Gastroesophageal sphincter (tissue), 4 donors: ENCODE measurements at regions not wholly inside any gene's neighbourhood (a gene's known extent, or its start where the extent isn't known, plus 50 kb on each side); places are given as distances from the start of the nearest gene placed in this dataset.

ENCODE experiments used
- ATAC-seq: fragments of 150-250 bp; one replicate; pipeline ENCODE4 v1.9.1; 2016; ENCODE audit warnings: mild to moderate bottlenecking, moderate library complexity
- H3K27ac ChIP-seq, 4 donors: fragments of 200-600 bp; sonication (generic) in 3 of 4; 1 replicate in 3 of 4; 2 replicates in 1 of 4; pipeline ENCODE4 v1.5.1; 2016 to 2019
- H3K27me3 ChIP-seq: fragments of 200-600 bp; sonication (generic); one replicate; pipeline ENCODE4 v1.5.1; 2019
- H3K36me3 ChIP-seq, 2 donors: fragments of 200-600 bp; sonication (generic); one replicate each; pipeline ENCODE4 v1.5.1; 2019; ENCODE audit warnings: control low read depth in 1 of 2
- H3K4me1 ChIP-seq, 3 donors: fragments of 200-600 bp; sonication (generic); 1 replicate in 2 of 3; 2 replicates in 1 of 3; pipeline ENCODE4 v1.5.1; 2016 to 2019; ENCODE audit warnings: control low read depth in 2 of 3
- H3K4me3 ChIP-seq, 2 donors: fragments of 200-600 bp; sonication (generic); one replicate each; pipeline ENCODE4 v1.5.1; 2019; ENCODE audit warnings: mild to moderate bottlenecking in 1 of 2, moderate library complexity in 1 of 2
- H3K9me3 ChIP-seq, 3 donors: fragments of 200-600 bp; sonication (generic); one replicate each; pipeline ENCODE4 v1.5.1; 2017 to 2019; ENCODE audit warnings: control low read depth in 2 of 3
- EP300 ChIP-seq: sonication (generic); formaldehyde crosslinking; IDR thresholded peaks from one replicate; pipeline ENCODE4 v1.6.1; 2017; ENCODE audit warnings: antibody characterized with exemption, mild to moderate bottlenecking
- POLR2A ChIP-seq, 2 donors: fragments of 450-650 bp; IDR thresholded peaks; one replicate each; pipeline ENCODE4 v1.6.1; 2017; ENCODE audit warnings: antibody characterized with exemption in 2 of 2, mild to moderate bottlenecking in 2 of 2, moderate library complexity in 1 of 2
- POLR2AphosphoS5 ChIP-seq: sonication (generic); formaldehyde crosslinking; IDR thresholded peaks from one replicate; pipeline ENCODE4 v1.6.1; 2017; ENCODE audit warnings: antibody characterized with exemption
- whole genome bisulfite sequencing, 2 donors: methylation state at CpG; one replicate each; pipeline ENCODE4 v1.1.5; 2018; ENCODE audit warnings: low coverage in 1 of 2; 5-methylcytosine and 5-hydroxymethylcytosine counted together
- TF ChIP-seq, protein P1 (sequence below), 4 experiments: fragments of 200-600 bp in 2 of 4; fragments of 450-650 bp in 2 of 4; sonication (generic) in 1 of 4; IDR thresholded peaks; one replicate each; pipeline ENCODE4 v1.5.1; 2017 to 2019; ENCODE audit warnings: antibody characterized with exemption in 4 of 4, mild to moderate bottlenecking in 2 of 4, moderate library complexity in 2 of 4

GRCh38 chr2:7896940-7897487 lies 784.8 kb upstream of the ID2 start:
- Histone ChIP-seq H3K4me1 (no peaks in the 10 kb centered on the region), H3K9me3 (no peaks in the 10 kb centered on the region), H3K36me3 (no peaks in the 10 kb centered on the region), H3K27me3 (no peaks in the 10 kb centered on the region), H3K27ac (no peak overlapping the region), H3K4me3 (no peak overlapping the region)
- no peak for TF ChIP-seq POLR2A (IDR thresholded peaks at IDR 0.05)
- TF ChIP-seq POLR2AphosphoS5: no peak
- TF ChIP-seq EP300: no peak
- TF ChIP-seq, protein P1, sequence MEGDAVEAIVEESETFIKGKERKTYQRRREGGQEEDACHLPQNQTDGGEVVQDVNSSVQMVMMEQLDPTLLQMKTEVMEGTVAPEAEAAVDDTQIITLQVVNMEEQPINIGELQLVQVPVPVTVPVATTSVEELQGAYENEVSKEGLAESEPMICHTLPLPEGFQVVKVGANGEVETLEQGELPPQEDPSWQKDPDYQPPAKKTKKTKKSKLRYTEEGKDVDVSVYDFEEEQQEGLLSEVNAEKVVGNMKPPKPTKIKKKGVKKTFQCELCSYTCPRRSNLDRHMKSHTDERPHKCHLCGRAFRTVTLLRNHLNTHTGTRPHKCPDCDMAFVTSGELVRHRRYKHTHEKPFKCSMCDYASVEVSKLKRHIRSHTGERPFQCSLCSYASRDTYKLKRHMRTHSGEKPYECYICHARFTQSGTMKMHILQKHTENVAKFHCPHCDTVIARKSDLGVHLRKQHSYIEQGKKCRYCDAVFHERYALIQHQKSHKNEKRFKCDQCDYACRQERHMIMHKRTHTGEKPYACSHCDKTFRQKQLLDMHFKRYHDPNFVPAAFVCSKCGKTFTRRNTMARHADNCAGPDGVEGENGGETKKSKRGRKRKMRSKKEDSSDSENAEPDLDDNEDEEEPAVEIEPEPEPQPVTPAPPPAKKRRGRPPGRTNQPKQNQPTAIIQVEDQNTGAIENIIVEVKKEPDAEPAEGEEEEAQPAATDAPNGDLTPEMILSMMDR (IDR thresholded peaks at IDR 0.05): no peak
- 88 to 90% methylated on average over 2 to 5 of the region's 5 CpGs for WGBS, 2 donors
- ATAC-seq: no peak

- H3K36me3 ChIP-seq: no peaks in the 10 kb centered on the region
- no peak for TF ChIP-seq POLR2AphosphoS5
- TF ChIP-seq EP300: no peak
- TF ChIP-seq, protein P1 (IDR thresholded peaks at IDR 0.05): no peak
- no peak for TF ChIP-seq POLR2A (IDR thresholded peaks at IDR 0.05)
- H3K27ac ChIP-seq: no peak overlapping the region
- H3K27me3 ChIP-seq: no peaks in the 10 kb centered on the region
- H3K4me3 ChIP-seq: no peak overlapping the region
- ATAC-seq: no peak
- H3K9me3 ChIP-seq: no peaks in the 10 kb centered on the region
- WGBS, 2 donors: 55% methylated on average over 3 to 5 of the region's 5 CpGs
- no peaks in the 10 kb centered on the region for H3K4me1 ChIP-seq
Observed at GRCh38 chr2:7899241-7899640, 782.6 kb upstream of the ID2 start.

GRCh38 chr2:7899923-7900322 lies 781.9 kb upstream of the ID2 start:
- no peak for ATAC-seq
- Histone ChIP-seq H3K4me1 (no peaks in the 10 kb centered on the region), H3K27ac (no peak overlapping the region), H3K4me3 (no peak overlapping the region), H3K36me3 (no peaks in the 10 kb centered on the region), H3K27me3 (no peaks in the 10 kb centered on the region), H3K9me3 (no peaks in the 10 kb centered on the region)
- TF ChIP-seq, protein P1 (IDR thresholded peaks at IDR 0.05): no peak
- no peak for TF ChIP-seq POLR2AphosphoS5
- TF ChIP-seq EP300: no peak
- no peak for TF ChIP-seq POLR2A (IDR thresholded peaks at IDR 0.05)
- WGBS, 2 donors: 60 to 71% methylated on average over 1 of the region's 1 CpG

DNA sequence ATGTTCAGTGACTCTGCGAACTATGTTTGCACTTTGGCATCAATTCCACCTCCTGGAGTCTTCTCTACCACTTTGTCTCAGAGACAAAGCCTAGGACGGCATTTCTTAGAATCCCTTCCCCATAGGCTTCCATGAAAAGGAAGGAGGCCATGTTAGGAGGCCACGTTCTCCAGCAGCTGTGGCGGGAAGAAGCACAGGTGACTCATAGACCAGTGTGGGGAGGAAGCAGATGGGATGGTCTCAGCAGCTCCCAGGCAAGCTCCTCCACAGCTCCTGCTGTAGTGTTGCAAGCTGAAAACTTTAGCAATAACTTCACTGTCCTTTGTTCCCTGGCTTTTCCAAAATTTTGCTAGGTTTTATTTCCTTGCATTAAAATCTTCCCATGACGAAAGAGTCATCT lies 781.3 kb upstream of the ID2 start:
- Histone ChIP-seq H3K27ac (no peak overlapping the region), H3K4me1 (no peaks in the 10 kb centered on the region), H3K36me3 (no peaks in the 10 kb centered on the region), H3K27me3 (no peaks in the 10 kb centered on the region), H3K9me3 (no peaks in the 10 kb centered on the region), H3K4me3 (no peak overlapping the region)
- ATAC-seq: no peak
- no peak for TF ChIP-seq EP300
- TF ChIP-seq POLR2AphosphoS5: no peak
- no peak for TF ChIP-seq POLR2A (IDR thresholded peaks at IDR 0.05)
- TF ChIP-seq, protein P1 (IDR thresholded peaks at IDR 0.05): no peak
- 97 to 100% methylated on average over 2 of the region's 5 CpGs for WGBS, 2 donors

GRCh38 chr2:7902251-7902765 lies 779.5 kb upstream of the ID2 start:
- Histone ChIP-seq H3K27me3 (no peaks in the 10 kb centered on the region), H3K27ac (no peak overlapping the region), H3K9me3 (no peaks in the 10 kb centered on the region), H3K36me3 (no peaks in the 10 kb centered on the region), H3K4me1 (no peaks in the 10 kb centered on the region), H3K4me3 (no peak overlapping the region)
- no peak for ATAC-seq
- TF ChIP-seq POLR2A (IDR thresholded peaks at IDR 0.05) (no peak), EP300 (no peak), POLR2AphosphoS5 (no peak)
- TF ChIP-seq, protein P1 (IDR thresholded peaks at IDR 0.05): no peak
- WGBS, 2 donors: 49 to 83% methylated on average over 4 to 5 of the region's 5 CpGs
